GM18505 (cell line): ENCODE measurements at regions not wholly inside any gene's neighbourhood (a gene's known extent, or its start where the extent isn't known, plus 50 kb on each side); places are given as distances from the start of the nearest gene placed in this dataset.

Experiments
- ATAC-seq: cut with Tn5 transposase; IDR thresholded peaks from one replicate; pipeline ENCODE4 v1.9.1; 2021; ENCODE audit not compliant: unreplicated experiment
- POLR2A ChIP-seq: IDR thresholded peaks from 4 replicates; pipeline ENCODE4 v1.6.1; 2011; ENCODE audit warnings: borderline replicate concordance; ENCODE audit not compliant: insufficient read depth, insufficient read length; ENCODE audit errors: extremely low read depth

DNA sequence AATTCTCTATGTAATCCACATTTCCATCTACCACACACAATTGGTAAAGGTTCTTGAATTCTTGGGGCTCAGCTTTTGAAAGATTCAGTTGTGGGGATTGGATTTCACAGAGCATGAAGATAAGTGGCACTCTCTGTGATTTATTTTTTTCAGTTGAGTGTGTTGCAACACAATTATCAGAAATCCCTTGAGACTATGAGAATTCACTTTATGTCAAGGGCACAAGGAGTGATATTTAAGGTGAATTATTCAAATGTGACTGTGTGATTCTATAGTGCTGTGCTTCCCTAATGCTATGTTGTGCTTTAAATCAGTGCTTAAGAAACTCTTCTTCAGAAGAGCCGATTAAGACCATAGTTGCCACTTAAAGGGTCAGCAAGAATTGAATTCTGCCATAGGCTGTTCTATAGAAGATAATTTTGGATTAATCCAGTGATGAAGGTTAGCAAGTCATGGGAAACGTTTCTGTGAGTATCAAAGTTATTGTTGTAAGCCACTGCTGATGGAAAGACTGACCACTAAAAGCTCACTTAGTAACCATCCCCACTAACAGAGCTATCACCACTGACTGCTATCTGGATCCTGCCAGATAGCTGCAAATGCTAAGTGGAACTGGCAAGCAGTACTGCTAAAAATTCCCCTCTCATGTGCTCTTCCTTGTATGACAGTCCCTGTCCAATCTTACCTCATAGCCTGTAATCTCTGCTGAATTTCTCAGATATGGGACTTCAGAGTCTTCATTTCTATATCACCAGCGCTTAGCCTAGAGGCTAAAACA lies 134.0 kb upstream of the SEMA3D start:
- no peak for TF ChIP-seq POLR2A
- ATAC-seq, result no peak

DNA sequence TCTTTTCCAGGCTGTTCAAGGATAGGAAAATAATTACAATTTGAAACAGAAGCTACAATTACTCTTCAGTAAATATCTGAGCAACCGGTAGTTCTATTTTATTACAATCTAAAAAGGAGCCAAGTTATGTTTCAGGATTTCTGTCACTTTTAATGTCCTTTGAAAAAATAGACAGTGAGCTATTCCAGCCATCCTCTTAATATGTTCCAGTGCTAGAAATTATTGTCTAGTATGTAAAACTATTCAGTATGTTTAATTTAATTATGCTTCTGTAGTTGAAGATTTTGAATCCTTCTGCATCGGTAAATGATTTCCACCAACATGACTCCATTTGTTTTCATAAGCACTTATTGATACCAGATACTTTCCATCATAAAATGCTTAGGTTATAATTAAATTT lies 129.6 kb upstream of the SEMA3D start:
- ATAC-seq, result no peak
- no peak for TF ChIP-seq POLR2A

DNA sequence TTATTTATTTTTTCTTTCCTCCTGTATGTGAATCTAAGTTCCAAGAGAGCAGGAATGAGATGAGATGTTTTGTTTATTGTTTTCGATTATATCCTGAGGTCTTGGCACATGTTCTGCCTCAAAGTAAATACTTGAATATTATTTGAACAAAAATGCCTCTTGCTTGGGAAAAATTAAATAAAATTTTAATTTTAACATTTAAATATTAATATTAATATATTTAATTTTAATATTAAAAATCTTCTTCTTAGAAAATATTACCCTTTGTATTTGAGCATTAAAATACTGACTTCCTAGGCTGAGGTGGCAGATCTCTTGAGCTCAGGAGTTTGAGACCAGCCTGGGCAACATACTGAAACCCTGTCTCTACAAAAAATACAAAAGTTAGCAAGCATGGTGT lies 123.4 kb upstream of the SEMA3D start:
- no peak for ATAC-seq

DNA sequence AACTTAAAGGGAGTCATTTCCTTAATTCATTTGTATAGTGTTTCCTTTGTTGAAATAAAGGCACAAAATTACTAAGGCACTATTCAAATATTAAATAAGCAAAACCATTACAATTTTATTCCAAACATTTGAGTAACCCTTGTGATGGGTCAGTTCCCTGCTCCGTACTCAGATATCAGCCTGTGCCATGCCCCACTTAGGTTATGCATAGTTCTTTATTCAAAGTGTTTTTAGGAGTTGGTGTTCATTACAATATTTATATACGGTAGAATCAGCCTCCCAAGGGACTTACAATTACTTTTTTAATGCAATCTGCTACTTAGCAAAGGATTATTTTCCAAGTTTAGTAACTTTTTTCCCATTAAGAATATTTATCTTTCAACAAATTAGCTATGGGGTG lies 119.3 kb upstream of the SEMA3D start:
- no peak for ATAC-seq
- no peak for TF ChIP-seq POLR2A

More for the DNA sequence above, 123.4 kb upstream of the SEMA3D start:
- no peak for TF ChIP-seq POLR2A

DNA sequence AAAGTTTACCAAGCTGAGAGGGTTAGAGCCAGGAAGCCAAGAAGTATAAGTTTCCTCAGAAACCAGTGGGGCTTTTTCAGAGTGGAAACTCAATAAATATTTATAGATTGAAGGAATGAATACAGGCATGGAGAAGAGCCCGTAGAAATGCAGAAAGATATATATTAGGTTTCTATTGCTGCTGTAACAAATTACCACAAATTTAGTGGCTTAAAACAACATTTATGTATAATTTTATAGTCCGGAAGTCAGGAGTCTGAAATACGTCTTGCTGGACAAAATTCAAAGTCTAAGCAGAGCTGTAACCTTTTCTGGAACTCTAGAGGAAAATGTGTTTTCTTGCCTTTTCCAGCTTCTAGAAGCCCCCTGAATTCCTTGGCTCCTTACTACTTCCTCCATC lies 107.3 kb upstream of the SEMA3D start:
- no peak for ATAC-seq

DNA sequence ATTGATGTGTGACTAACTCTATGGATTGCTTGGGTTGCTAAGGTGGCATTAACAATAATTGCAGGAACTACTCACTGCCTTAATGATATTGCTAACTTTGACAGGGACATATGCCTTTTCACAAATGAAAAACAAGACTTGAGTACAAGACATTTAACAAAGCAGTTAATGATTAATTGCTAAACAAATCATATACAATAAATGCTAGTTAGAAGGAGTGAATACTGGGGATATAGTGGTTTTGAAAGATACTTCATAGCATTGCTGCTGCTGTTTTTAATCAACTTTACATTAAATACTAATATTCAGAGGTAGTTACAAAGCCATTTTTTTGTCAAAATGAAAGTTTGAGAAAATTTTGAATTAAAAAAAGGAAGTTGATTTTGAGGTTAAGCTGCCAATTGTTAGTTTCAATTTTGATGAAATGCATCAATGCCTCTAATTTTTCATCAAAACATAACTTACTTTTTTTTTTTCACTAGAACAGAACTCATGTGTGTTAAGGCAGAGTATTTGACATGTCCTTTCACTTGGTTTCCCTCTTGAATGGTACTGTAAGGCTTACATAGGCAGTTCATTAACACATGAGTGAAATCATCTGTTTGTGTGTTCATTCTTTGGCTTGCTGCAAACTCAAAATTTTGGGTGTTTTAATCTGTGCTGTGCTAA lies 106.2 kb upstream of the SEMA3D start:
- ATAC-seq, result peak; percentile 49

More for the DNA sequence above, 107.3 kb upstream of the SEMA3D start:
- TF ChIP-seq POLR2A, result no peak

DNA sequence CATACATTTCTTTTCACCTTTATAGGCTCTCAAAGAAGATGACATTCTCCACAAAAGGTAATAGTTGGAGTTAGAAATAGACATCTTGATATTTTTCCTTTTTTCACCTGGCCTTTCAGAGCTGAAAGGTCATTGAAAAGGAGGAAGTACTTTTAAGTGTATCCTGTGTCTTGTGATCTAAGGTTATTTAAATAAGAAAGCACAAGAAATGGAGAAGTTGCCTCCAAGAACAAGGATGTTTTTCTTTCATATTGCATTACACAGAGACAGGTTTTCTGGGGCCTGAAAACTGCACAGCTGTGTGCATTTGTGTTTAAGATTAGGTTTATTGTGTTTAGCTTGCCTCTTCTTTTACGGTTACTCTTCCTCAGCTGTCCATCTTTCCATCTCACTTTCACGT lies 103.4 kb upstream of the SEMA3D start:
- no peak for TF ChIP-seq POLR2A
- ATAC-seq, result peak; percentile 53

More for the DNA sequence above, 106.2 kb upstream of the SEMA3D start:
- TF ChIP-seq POLR2A, result no peak

DNA sequence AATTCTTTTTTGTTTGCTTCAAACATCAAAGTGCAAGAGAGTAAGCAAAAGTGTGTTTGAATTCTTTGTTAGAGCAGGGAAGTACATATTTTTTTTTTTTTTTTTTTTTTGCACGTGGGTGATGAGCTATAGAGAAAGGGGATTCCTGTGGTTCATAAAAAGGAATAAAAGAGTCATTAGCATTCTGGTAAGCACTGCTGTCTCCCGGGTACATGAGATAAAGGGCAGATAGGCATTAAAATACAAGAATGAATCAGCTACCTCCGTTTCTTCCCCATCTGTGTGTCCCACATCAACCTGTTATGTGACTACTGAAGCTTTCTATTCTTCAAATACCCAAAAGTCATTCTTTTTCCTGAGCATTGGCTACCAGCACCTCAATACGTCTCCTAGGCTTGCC lies 102.4 kb upstream of the SEMA3D start:
- ATAC-seq, result no peak
- TF ChIP-seq POLR2A, result no peak

DNA sequence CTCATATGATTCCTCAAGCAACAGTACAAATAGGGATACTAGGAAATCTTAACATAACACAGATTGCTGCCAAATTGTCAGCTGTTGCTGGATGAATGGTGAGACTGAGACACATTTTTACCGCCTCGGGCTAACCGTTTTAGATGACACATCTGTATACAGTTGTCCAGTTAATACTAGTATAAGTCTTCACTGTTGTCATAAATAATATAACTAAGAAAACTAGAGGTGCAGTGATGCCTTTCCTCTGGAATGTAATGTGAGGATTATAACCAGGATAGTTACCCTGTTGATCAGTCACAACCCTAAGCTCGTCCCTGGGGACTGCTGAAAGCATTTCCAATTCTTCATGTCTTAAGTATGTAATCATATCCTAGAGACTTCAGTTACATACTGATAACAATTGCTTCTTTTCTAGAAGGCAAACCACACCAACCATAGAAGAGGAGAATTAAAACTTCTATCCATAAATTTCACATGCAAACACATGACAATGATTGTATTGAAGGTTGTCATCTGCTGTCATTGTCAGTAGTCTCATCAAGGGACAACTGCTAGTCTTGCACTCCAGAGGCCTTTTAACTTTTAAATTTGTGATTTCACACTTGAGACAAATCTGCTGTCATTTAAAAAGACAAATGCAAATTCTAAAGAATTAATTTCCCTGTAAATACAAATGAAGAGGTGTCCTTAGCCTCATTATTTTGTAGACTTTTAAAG lies 100.4 kb upstream of the SEMA3D start:
- no peak for TF ChIP-seq POLR2A

DNA sequence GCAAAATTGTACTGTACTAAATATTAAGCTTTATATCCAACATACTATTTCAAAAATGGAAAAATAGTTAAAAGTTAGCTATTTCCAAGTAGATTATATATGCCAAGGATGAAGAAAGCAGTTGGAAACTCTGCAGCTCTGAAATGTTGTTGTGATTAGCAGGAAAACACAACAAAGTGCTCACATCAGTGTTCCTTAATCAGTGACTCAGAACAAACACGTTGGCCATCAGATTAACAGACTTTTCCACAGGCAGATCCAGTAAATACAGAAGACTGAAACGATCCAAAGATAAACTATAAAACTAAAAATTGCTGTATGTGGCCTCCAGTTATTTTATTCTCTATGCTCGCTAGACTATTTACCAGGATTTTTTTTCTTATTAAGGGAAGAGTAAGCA lies 99.6 kb upstream of the SEMA3D start:
- TF ChIP-seq POLR2A, result no peak
- no peak for ATAC-seq

More for the DNA sequence above, 100.4 kb upstream of the SEMA3D start:
- ATAC-seq, result no peak

DNA sequence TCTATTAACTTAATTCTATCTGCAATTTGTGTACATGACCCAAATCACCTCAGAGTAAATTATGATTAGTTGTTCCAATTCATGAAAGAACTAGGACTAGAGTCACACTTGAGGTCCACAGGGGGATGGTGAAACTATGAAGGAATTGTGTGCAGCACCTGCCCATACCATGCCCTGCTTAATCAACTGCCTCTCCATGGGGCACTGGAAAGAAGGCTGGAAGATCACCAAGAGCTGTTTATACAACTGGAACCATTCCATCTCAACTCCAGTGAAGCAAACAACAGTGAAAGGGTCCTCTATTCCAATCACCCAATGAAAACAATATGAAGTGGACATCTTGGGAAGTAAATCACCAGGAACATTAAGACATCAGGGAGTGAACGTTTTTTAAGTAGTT lies 98.7 kb upstream of the SEMA3D start:
- TF ChIP-seq POLR2A, result no peak
- ATAC-seq, result no peak

DNA sequence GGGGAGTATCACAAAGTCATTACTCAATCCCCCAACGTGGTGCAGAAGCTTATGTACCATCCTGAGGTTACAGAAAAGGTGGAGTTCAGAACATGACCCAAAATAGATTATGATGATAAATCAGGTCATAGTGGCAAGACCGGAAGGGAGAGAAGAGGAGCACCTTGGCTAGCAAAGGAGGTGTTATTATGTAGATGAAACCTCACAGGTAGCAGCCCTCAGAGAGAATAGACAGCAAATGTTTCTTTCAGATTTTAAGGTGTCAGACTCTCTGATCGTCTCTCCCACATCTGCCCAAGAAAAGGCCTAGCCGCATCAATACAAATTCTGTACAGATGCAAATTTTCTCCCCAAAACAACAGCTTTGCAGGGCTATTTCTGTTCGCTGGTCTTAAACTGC lies 88.3 kb upstream of the SEMA3D start:
- TF ChIP-seq POLR2A, result no peak
- no peak for ATAC-seq

DNA sequence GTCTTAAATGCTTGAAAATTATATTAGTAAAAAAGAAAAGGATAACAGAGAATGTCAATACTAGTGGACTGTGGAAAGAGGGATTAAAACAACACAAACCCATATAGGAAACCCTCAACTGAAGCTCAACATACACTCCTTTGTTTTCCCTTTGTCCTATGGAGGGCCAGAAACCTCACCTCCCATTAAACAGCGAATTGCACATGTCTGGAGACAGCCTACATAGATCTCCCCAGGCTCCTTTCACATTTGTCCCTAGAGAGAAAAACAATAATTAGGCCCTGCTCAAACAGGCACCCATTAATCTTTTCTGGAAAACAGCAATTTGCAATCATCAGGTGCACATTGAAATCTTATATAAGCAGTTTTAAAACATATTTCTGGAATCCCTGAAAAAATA lies 87.6 kb upstream of the SEMA3D start:
- no peak for ATAC-seq
- TF ChIP-seq POLR2A, result no peak
